Common myeloid progenitor, CD34-positive (primary cell): ENCODE measurements at regions not wholly inside any gene's neighbourhood (a gene's known extent, or its start where the extent isn't known, plus 50 kb on each side); places are given as distances from the start of the nearest gene placed in this dataset.
"Not testable (repeated sequence)": the region's sequence is repeated elsewhere in the genome, so short reads cannot be mapped to it uniquely, and the experiment has no call there.

ENCODE experiments used
- CTCF ChIA-PET: fragments of 350-600 bp; sonication (Branson Sonifier 250); formaldehyde crosslinking; loops from one replicate; lab custom pipeline; 2021; ENCODE audit warnings: antibody characterized with exemption; lab: Charles Lee
- POLR2A ChIA-PET: fragments of 350-600 bp; sonication (Branson Sonifier 250); formaldehyde crosslinking; loops from one replicate; lab custom pipeline; 2021; ENCODE audit warnings: antibody characterized with exemption; lab: Charles Lee
- DNase-seq, 3 donors: peaks; one replicate each; pipeline versions ENCODE4 v3.0.0 to v3.0.0-alpha.2; 2013
- H3K27ac ChIP-seq, 2 experiments: 1 replicate in 1 of 2; 2 replicates in 1 of 2; pipeline ENCODE4 v1.7.0; 2013; ENCODE audit warnings: inconsistent platforms in 2 of 2, low read length in 2 of 2, mild to moderate bottlenecking in 2 of 2, low read depth in 1 of 2, moderate library complexity in 1 of 2; ENCODE audit not compliant: severe bottlenecking in 2 of 2, insufficient read depth in 1 of 2, poor library complexity in 1 of 2
- H3K27me3 ChIP-seq, 5 experiments: replicated peaks in 2 of 5; 1 replicate in 3 of 5; 2 replicates in 2 of 5; pipeline versions ENCODE4 v1.6.1 to v1.7.0; 2013; ENCODE audit warnings: low read length in 4 of 5, mild to moderate bottlenecking in 2 of 5, moderate library complexity in 2 of 5, inconsistent platforms in 1 of 5; ENCODE audit not compliant: insufficient read depth in 5 of 5, control insufficient read depth in 4 of 5
- H3K36me3 ChIP-seq, 4 experiments: 1 replicate in 2 of 4; 2 replicates in 2 of 4; pipeline versions ENCODE4 v1.6.1 to v1.7.0; 2013; ENCODE audit warnings: low read length in 3 of 4, control low read depth in 1 of 4, mild to moderate bottlenecking in 1 of 4; ENCODE audit not compliant: control insufficient read depth in 4 of 4, insufficient read depth in 4 of 4
- H3K4me1 ChIP-seq, 4 experiments: 1 replicate in 3 of 4; 2 replicates in 1 of 4; pipeline versions ENCODE4 v1.6.1 to v1.7.1; 2013; ENCODE audit warnings: low read length in 3 of 4, mild to moderate bottlenecking in 3 of 4, control low read depth in 1 of 4, inconsistent platforms in 1 of 4, moderate library complexity in 1 of 4; ENCODE audit not compliant: control insufficient read depth in 4 of 4, insufficient read depth in 4 of 4; ENCODE audit errors: control extremely low read depth in 1 of 4
- H3K4me3 ChIP-seq, 7 experiments: 1 replicate in 4 of 7; 2 replicates in 3 of 7; pipeline versions ENCODE4 v1.5.1 to v1.7.0; 2013; ENCODE audit warnings: mild to moderate bottlenecking in 7 of 7, low read length in 6 of 7, moderate library complexity in 6 of 7, inconsistent platforms in 2 of 7, low read depth in 2 of 7, control low read depth in 1 of 7; ENCODE audit not compliant: insufficient read depth in 4 of 7, control insufficient read depth in 1 of 7; ENCODE audit errors: extremely low read depth in 1 of 7
- H3K9me3 ChIP-seq, 5 experiments: 1 replicate in 4 of 5; 2 replicates in 1 of 5; pipeline versions ENCODE4 v1.6.1 to v1.7.1; 2013; ENCODE audit warnings: low read length in 4 of 5, mild to moderate bottlenecking in 2 of 5, inconsistent platforms in 1 of 5, low read depth in 1 of 5, moderate library complexity in 1 of 5; ENCODE audit not compliant: control insufficient read depth in 4 of 5, insufficient read depth in 2 of 5; ENCODE audit errors: control extremely low read depth in 1 of 5
- WGBS: methylation state at CpG from one replicate; pipeline ENCODE4 v1.1.5; 2013; ENCODE audit not compliant: insufficient coverage; 5-methylcytosine and 5-hydroxymethylcytosine counted together

DNA sequence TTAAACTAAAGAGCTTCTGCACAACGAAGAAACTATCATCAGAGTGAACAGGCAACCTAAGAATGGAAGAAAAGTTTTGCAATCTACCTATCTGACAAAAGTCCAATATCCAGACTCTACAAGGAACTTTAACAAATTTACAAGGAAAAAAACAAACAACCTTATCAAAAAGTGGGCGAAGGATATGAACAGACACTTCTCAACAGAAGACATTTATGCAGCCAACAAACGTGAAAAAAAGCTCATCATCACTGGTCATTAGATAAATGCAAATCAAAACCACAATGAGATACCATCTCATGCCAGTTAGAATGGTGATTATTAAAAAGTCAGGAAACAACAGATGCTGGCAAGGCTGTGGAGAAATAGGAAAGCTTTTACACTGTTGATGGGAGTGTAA is 55.5 kb upstream of the XPO1 start:
- H3K36me3 ChIP-seq, H3K9me3 ChIP-seq, H3K4me3 ChIP-seq, H3K4me1 ChIP-seq, H3K27ac ChIP-seq, H3K27me3 ChIP-seq, DNase-seq, POLR2A ChIA-PET, CTCF ChIA-PET: not testable (repeated sequence)
- 100% methylated on average over 1 of the region's 3 CpGs for WGBS

GRCh38 chr2:61590214-61590613 is 52.1 kb upstream of the XPO1 start:
- Histone ChIP-seq H3K4me3 (no peak overlapping the region), H3K9me3 (peaks cover 0 to 3% (median 0%) of the 10 kb centered on the region in 5 experiments), H3K27me3 (no peaks in the 10 kb centered on the region), H3K36me3 (no peaks in the 10 kb centered on the region), H3K27ac (no peak overlapping the region), H3K4me1 (no peaks in the 10 kb centered on the region)
- POLR2A ChIA-PET = no interaction called here
- no CpG with 5 or more reads among the region's 2 CpGs for WGBS
- CTCF ChIA-PET = no interaction called here
- DNase-seq = no peak

DNA sequence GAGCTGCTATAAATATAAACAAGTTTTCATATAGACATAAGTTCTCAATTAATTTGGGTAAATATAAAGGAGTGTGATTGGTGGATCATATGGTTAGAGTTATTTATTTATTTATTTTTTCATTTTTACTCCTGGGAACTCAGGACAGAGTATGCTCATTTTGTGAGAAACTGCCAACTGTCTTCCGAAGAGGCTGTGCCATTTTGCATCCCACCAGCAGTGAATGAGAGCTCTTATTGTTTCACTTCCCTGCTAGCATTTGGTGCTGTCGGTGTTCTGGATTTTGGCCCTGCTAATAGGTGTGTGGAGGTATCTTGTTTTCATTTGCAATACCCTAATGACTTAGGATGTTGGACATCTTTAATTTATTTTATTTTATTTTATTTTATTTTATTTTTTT is 50.4 kb upstream of the XPO1 start:
- no peaks in the 10 kb centered on the region for H3K4me1 ChIP-seq
- no CpG with 5 or more reads among the region's 2 CpGs for WGBS

More for the DNA sequence above, 50.4 kb upstream of the XPO1 start:
- Histone ChIP-seq H3K36me3 (no peaks in the 10 kb centered on the region), H3K27me3 (no peaks in the 10 kb centered on the region), H3K27ac (no peak overlapping the region), H3K4me3 (no peak overlapping the region), H3K9me3 (peaks cover 0 to 2% (median 0%) of the 10 kb centered on the region in 5 experiments)
- ChIA-PET POLR2A (interaction anchor here (0.7 kb wide), 1 partner anchor 93 kb away, joined by 6 read pairs; no protein-coding TSS in a partner anchor), CTCF (no interaction called here)
- DNase-seq = no peak
